Aorta (tissue), 5 donors: ENCODE measurements at regions not wholly inside any gene's neighbourhood (a gene's known extent, or its start where the extent isn't known, plus 50 kb on each side); places are given as distances from the start of the nearest gene placed in this dataset.
"Not testable (repeated sequence)": the region's sequence is repeated elsewhere in the genome, so short reads cannot be mapped to it uniquely, and the experiment has no call there.

ENCODE experiments used
- ATAC-seq: fragments of 200-7000 bp; cut with Tn5 transposase; one replicate; pipeline ENCODE4 v1.9.1; 2022; ENCODE audit warnings: moderate library complexity; ENCODE audit not compliant: low FRiP score
- DNase-seq, 2 donors: peaks; one replicate each; pipeline ENCODE4 v3.0.0-alpha.2; 2020
- H3K27ac ChIP-seq, 2 donors: one replicate each; pipeline ENCODE4 v1.5.1; 2013; ENCODE audit warnings: low read length in 2 of 2, mild to moderate bottlenecking in 2 of 2, moderate library complexity in 2 of 2, control low read depth in 1 of 2, inconsistent platforms in 1 of 2, low read depth in 1 of 2
- H3K27me3 ChIP-seq, 2 donors: one replicate each; pipeline ENCODE4 v1.6.1; 2013; ENCODE audit warnings: control low read depth in 1 of 2, low read length in 1 of 2, mild to moderate bottlenecking in 1 of 2, moderate library complexity in 1 of 2; ENCODE audit not compliant: insufficient read depth in 2 of 2, control insufficient read depth in 1 of 2
- H3K36me3 ChIP-seq, 2 donors: one replicate each; pipeline ENCODE4 v1.6.1; 2013; ENCODE audit warnings: control low read depth in 1 of 2, low read length in 1 of 2, mild to moderate bottlenecking in 1 of 2; ENCODE audit not compliant: insufficient read depth in 2 of 2, control insufficient read depth in 1 of 2
- H3K4me1 ChIP-seq, 2 donors: one replicate each; pipeline ENCODE4 v1.6.1; 2013; ENCODE audit warnings: low read length in 2 of 2, control low read depth in 1 of 2, mild to moderate bottlenecking in 1 of 2, moderate library complexity in 1 of 2; ENCODE audit not compliant: insufficient read depth in 2 of 2, control insufficient read depth in 1 of 2
- H3K4me3 ChIP-seq, 2 donors: one replicate each; pipeline ENCODE4 v1.5.1; 2013; ENCODE audit warnings: low read length in 2 of 2, control low read depth in 1 of 2, mild to moderate bottlenecking in 1 of 2
- H3K9me3 ChIP-seq: one replicate; pipeline ENCODE4 v1.6.1; 2013; ENCODE audit warnings: mild to moderate bottlenecking, low read length; ENCODE audit not compliant: control insufficient read depth
- WGBS, 2 donors: extraction: QIAGEN DNeasy Blood & Tissue Kit; methylation state at CpG; one replicate each; pipeline ENCODE4 v1.1.7; 2013; 5-methylcytosine and 5-hydroxymethylcytosine counted together
- intact Hi-C, 2 donors: fragments of 100-400 bp; cut with DNase I; formaldehyde crosslinking; loops; one replicate each; pipeline versions ENCODE4 v1.14.2 to v1.15.0; 2022
- donor health status: healthy with polysubstance abuse.
- donor health status: Bipolar disorder and iron deficiency.
- donor health status: DM: no; HTN: no; CAD: no.
- donor health status: DM: no; HTN: no; CAD: no.
- donor health status: DM: yes; HTN: yes; CAD: no.

DNA sequence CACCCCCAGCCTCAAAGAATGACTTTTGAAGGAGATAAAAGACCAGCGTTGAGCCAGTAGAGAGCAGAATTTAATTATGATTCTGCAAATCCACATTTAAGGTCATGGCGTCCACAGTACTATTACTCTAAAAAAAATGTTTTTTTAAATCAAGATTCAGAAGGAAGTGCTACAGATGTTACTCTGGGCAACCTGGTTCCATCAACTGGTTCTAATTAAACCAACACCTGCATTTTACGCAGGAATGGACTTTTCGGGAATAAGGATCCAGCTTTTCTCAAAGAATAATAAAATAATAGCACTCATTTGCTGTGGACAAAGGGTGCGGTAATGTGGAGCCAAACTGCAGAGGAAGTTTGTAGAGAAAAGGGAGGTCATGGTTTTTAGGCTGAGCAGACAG, 62.9 kb upstream of the IPO5 start:
- Histone ChIP-seq H3K4me1 (no peaks in the 10 kb centered on the region), H3K9me3 (peaks cover 5% of the 10 kb centered on the region), H3K4me3 (no peak overlapping the region), H3K27ac (no peak overlapping the region), H3K36me3 (no peaks in the 10 kb centered on the region), H3K27me3 (no peaks in the 10 kb centered on the region)
- intact Hi-C loops = no loop called here
- WGBS, 2 donors = 85 to 94% methylated on average over 5 of the region's 5 CpGs
- no peak for DNase-seq
- ATAC-seq = no peak

DNA sequence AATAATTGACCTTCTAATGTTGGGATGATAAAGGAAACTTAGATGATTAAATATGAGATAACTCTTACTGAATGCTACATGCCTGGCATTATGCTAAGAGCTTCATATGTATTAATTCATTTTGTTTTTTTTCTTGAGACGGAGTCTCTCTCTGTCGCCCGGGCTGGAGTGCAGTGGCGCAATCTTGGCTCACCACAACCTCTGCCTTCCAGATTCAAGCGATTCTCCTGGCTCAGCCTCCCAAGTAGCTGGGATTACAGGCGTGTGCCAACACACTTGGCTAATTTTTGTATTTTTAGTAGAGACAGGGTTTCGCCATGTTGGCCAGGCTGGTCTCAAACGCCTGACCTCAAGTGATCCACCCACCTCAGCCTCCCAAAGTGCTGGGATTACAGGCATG, 61.5 kb upstream of the IPO5 start:
- ATAC-seq = peak; percentile 31
- not testable (repeated sequence) for DNase-seq

DNA sequence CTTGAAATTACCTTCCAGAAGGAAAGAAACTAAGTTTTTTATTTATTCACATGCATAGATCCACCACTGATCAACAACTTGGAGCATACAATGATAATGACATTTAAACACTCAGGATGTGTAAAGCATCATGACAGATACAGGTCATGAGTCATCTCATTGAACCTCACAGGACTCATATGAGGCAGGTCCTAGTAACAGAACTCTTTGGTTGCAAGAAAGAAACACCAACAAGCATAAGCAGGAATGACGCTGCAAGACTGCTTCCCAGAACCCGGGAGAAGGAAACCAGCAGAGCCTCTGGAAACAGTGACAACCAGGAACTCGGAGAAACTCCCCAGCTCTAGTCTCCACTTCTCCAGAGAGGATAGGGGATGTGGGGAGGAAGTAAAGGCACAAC, 60.8 kb upstream of the IPO5 start:
- DNase-seq (no peak), ATAC-seq (no peak)
- no peaks in the 10 kb centered on the region for H3K27me3 ChIP-seq
- H3K4me3 ChIP-seq = no peak overlapping the region
- H3K27ac ChIP-seq = no peak overlapping the region
- intact Hi-C loops = no loop called here
- H3K36me3 ChIP-seq = no peaks in the 10 kb centered on the region
- 73 to 84% methylated on average over 3 of the region's 3 CpGs for WGBS, 2 donors
- no peaks in the 10 kb centered on the region for H3K4me1 ChIP-seq
- H3K9me3 ChIP-seq = peaks cover 6% of the 10 kb centered on the region

More for the DNA sequence above, 61.5 kb upstream of the IPO5 start:
- H3K27me3 ChIP-seq, H3K36me3 ChIP-seq, intact Hi-C loops, H3K27ac ChIP-seq, H3K9me3 ChIP-seq, H3K4me3 ChIP-seq, H3K4me1 ChIP-seq: not testable (repeated sequence)
- 34 to 41% methylated on average over 8 of the region's 8 CpGs for WGBS, 2 donors

DNA sequence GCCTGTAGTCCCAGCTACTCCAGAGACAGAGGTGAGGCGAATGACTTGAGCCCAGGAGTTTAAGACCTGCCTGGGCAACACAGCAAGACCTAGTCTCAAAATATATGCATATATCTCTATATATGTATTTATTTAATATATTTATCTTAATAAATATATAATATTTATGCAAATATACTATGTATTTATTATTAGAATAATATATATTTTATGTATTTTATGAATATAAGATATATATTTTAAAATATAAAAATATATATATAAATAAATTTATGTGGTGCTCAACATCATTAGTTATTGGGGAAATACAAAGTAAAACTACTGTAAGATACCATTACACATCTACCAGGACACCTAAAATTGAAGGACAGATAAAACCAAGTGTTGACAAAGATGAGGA, 58.1 kb upstream of the IPO5 start:
- Histone ChIP-seq H3K4me3 (no peak overlapping the region), H3K9me3 (peaks cover 6% of the 10 kb centered on the region), H3K27me3 (no peaks in the 10 kb centered on the region), H3K4me1 (no peaks in the 10 kb centered on the region), H3K27ac (no peak overlapping the region), H3K36me3 (no peaks in the 10 kb centered on the region)
- DNase-seq = no peak
- 89 to 97% methylated on average over 1 of the region's 1 CpG for WGBS, 2 donors
- intact Hi-C loops = no loop called here
- no peak for ATAC-seq

DNA sequence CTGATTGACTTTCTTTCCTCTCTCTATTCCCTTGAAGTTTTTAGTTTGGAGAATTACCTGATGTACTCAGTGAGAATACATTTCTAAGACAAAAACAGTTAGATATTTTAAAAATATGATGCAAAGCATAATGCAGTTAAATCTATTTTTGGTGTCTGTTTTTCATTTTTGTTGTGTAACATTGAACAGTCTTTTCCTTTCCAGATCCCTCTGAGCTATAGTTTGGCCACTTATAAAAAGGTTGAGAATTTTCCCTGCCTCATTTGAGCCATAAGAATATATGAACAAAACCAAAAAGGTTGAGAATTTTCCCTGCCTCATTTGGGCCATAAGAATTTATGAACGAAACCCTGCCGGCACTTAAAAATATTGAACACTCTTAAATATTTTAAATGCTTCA, 57.0 kb upstream of the IPO5 start:
- intact Hi-C loops = no loop called here
- no peaks in the 10 kb centered on the region for H3K27me3 ChIP-seq
- peaks cover 6% of the 10 kb centered on the region for H3K9me3 ChIP-seq
- no peak overlapping the region for H3K4me3 ChIP-seq
- H3K36me3 ChIP-seq = no peaks in the 10 kb centered on the region
- no peak overlapping the region for H3K27ac ChIP-seq
- WGBS, 2 donors = 70 to 71% methylated on average over 2 of the region's 2 CpGs
- no peak for ATAC-seq
- H3K4me1 ChIP-seq = no peaks in the 10 kb centered on the region
- DNase-seq = no peak

DNA sequence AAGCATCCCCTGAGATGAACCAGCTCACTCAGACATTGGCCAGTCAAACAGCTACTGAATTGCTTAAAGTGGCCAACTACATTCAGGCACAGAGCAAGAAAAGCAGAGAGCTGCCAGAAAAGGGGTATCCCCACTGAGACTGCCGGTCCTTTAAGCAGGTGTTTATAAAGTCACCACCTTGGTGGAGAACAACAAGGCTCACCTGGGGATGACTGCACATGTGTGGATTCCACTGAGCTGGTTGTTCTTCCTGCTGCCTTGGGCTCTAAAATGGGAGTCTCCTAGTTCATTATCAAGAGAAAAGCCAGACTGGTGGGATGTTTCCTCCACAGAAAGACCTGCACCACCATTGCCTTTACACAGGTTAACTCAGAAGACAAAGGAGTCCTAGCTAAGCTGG, 51.8 kb upstream of the IPO5 start:
- H3K9me3 ChIP-seq = no peaks in the 10 kb centered on the region
- DNase-seq (no peak), ATAC-seq (no peak)
- WGBS, 2 donors = 64 to 68% methylated on average over 1 of the region's 1 CpG
- no peak overlapping the region for H3K27ac ChIP-seq
- H3K4me3 ChIP-seq = no peak overlapping the region
- H3K36me3 ChIP-seq = no peaks in the 10 kb centered on the region
- H3K4me1 ChIP-seq = no peaks in the 10 kb centered on the region
- H3K27me3 ChIP-seq = no peaks in the 10 kb centered on the region
- intact Hi-C loops = no loop called here
